Activated naive CD8-positive, alpha-beta T cell treated with anti-CD3 and anti-CD28 coated beads, Interleukin-2, amount 50 U/mL, for 24 hours (primary cell): ENCODE measurements at regions not wholly inside any gene's neighbourhood (a gene's known extent, or its start where the extent isn't known, plus 50 kb on each side); places are given as distances from the start of the nearest gene placed in this dataset.

Experiments
- ATAC-seq: fragments of 150-1000 bp; cut with Tn5 transposase; one replicate; pipeline ENCODE4 v1.10.0; 2021
- DNase-seq: peaks from one replicate; pipeline ENCODE4 v3.0.0; 2021
- H3K27ac Mint-ChIP-seq: one replicate; pipeline ENCODE4 v1.8.0; 2021; ENCODE audit warnings: mild to moderate bottlenecking, mixed read lengths
- H3K27me3 Mint-ChIP-seq: one replicate; pipeline ENCODE4 v1.8.0; 2021; ENCODE audit warnings: mixed read lengths
- H3K36me3 Mint-ChIP-seq: one replicate; pipeline ENCODE4 v1.8.0; 2021; ENCODE audit warnings: low read depth, mixed read lengths
- H3K4me1 Mint-ChIP-seq: one replicate; pipeline ENCODE4 v1.8.0; 2021; ENCODE audit warnings: mixed read lengths
- H3K4me3 Mint-ChIP-seq: one replicate; pipeline ENCODE4 v1.8.0; 2021; ENCODE audit warnings: mild to moderate bottlenecking, moderate library complexity, mixed read lengths
- H3K9me3 Mint-ChIP-seq: one replicate; pipeline ENCODE4 v1.8.0; 2021; ENCODE audit warnings: mixed read lengths

GRCh38 chr3:161851941-161852566 lies 355.4 kb downstream of the OTOL1 start:
- ATAC-seq (no peak), DNase-seq (peak; percentile 39)
- Mint-ChIP-seq H3K36me3 (no peaks in the 10 kb centered on the region), H3K27me3 (no peaks in the 10 kb centered on the region), H3K9me3 (peaks cover 7% of the 10 kb centered on the region), H3K4me1 (no peaks in the 10 kb centered on the region), H3K4me3 (no peak overlapping the region), H3K27ac (no peak overlapping the region)

- ATAC-seq = no peak
- Mint-ChIP-seq H3K27me3 (no peaks in the 10 kb centered on the region), H3K9me3 (peaks cover 7% of the 10 kb centered on the region), H3K27ac (no peak overlapping the region), H3K36me3 (no peaks in the 10 kb centered on the region), H3K4me1 (no peaks in the 10 kb centered on the region), H3K4me3 (no peak overlapping the region)
- no peak for DNase-seq
Observed at GRCh38 chr3:161852744-161853143, 356.1 kb downstream of the OTOL1 start.

GRCh38 chr3:161854232-161854771 lies 357.7 kb downstream of the OTOL1 start:
- Mint-ChIP-seq H3K27ac (no peak overlapping the region), H3K9me3 (peaks cover 7% of the 10 kb centered on the region), H3K36me3 (no peaks in the 10 kb centered on the region), H3K27me3 (no peaks in the 10 kb centered on the region), H3K4me3 (no peak overlapping the region), H3K4me1 (no peaks in the 10 kb centered on the region)
- no peak for ATAC-seq
- DNase-seq = peak; percentile 8

GRCh38 chr3:161859057-161859456 lies 362.4 kb downstream of the OTOL1 start:
- no peaks in the 10 kb centered on the region for H3K27me3 Mint-ChIP-seq
- peaks cover 9% of the 10 kb centered on the region for H3K9me3 Mint-ChIP-seq
- H3K4me1 Mint-ChIP-seq = no peaks in the 10 kb centered on the region
- no peaks in the 10 kb centered on the region for H3K36me3 Mint-ChIP-seq
- no peak for DNase-seq
- no peak overlapping the region for H3K27ac Mint-ChIP-seq
- ATAC-seq = no peak
- H3K4me3 Mint-ChIP-seq = no peak overlapping the region

GRCh38 chr3:161859865-161860450 lies 363.4 kb downstream of the OTOL1 start:
- ATAC-seq = no peak
- Mint-ChIP-seq H3K9me3 (peaks cover 12% of the 10 kb centered on the region), H3K36me3 (no peaks in the 10 kb centered on the region), H3K4me3 (no peak overlapping the region), H3K27me3 (peaks cover 1% of the 10 kb centered on the region), H3K27ac (no peak overlapping the region), H3K4me1 (no peaks in the 10 kb centered on the region)
- DNase-seq = no peak

GRCh38 chr3:161863775-161864174 lies 367.2 kb downstream of the OTOL1 start:
- Mint-ChIP-seq H3K27ac (no peak overlapping the region), H3K36me3 (no peaks in the 10 kb centered on the region), H3K4me1 (no peaks in the 10 kb centered on the region), H3K4me3 (no peak overlapping the region), H3K9me3 (peaks cover 5% of the 10 kb centered on the region), H3K27me3 (peaks cover 2% of the 10 kb centered on the region)
- DNase-seq = no peak
- ATAC-seq = no peak

GRCh38 chr3:161866176-161866575 lies 369.6 kb downstream of the OTOL1 start:
- no peak overlapping the region for H3K4me3 Mint-ChIP-seq
- peaks cover 5% of the 10 kb centered on the region for H3K9me3 Mint-ChIP-seq
- no peaks in the 10 kb centered on the region for H3K4me1 Mint-ChIP-seq

GRCh38 chr3:161875483-161875882 lies 378.9 kb downstream of the OTOL1 start:
- Mint-ChIP-seq H3K27me3 (no peaks in the 10 kb centered on the region), H3K27ac (no peak overlapping the region), H3K36me3 (no peaks in the 10 kb centered on the region), H3K4me1 (no peaks in the 10 kb centered on the region), H3K4me3 (no peak overlapping the region), H3K9me3 (no peaks in the 10 kb centered on the region)
- no peak for DNase-seq
- no peak for ATAC-seq

More at GRCh38 chr3:161866176-161866575, 369.6 kb downstream of the OTOL1 start:
- ATAC-seq = no peak
- no peak for DNase-seq
- Mint-ChIP-seq H3K27ac (no peak overlapping the region), H3K27me3 (peaks cover 2% of the 10 kb centered on the region), H3K36me3 (no peaks in the 10 kb centered on the region)

- Mint-ChIP-seq H3K27me3 (no peaks in the 10 kb centered on the region), H3K4me3 (no peak overlapping the region), H3K4me1 (no peaks in the 10 kb centered on the region), H3K27ac (no peak overlapping the region), H3K9me3 (peaks cover 7% of the 10 kb centered on the region), H3K36me3 (no peaks in the 10 kb centered on the region)
- DNase-seq = no peak
- no peak for ATAC-seq
Observed at GRCh38 chr3:161879470-161879869, 382.9 kb downstream of the OTOL1 start.

GRCh38 chr3:161884830-161885229 lies 388.2 kb downstream of the OTOL1 start:
- DNase-seq (no peak), ATAC-seq (no peak)
- H3K9me3 Mint-ChIP-seq = peaks cover 28% of the 10 kb centered on the region
- no peak overlapping the region for H3K27ac Mint-ChIP-seq
- H3K36me3 Mint-ChIP-seq = no peaks in the 10 kb centered on the region
- H3K4me1 Mint-ChIP-seq = no peaks in the 10 kb centered on the region
- no peak overlapping the region for H3K4me3 Mint-ChIP-seq
- no peaks in the 10 kb centered on the region for H3K27me3 Mint-ChIP-seq

GRCh38 chr3:161890147-161890625 lies 393.6 kb downstream of the OTOL1 start:
- Mint-ChIP-seq H3K27me3 (no peaks in the 10 kb centered on the region), H3K4me1 (no peaks in the 10 kb centered on the region), H3K9me3 (peaks cover 17% of the 10 kb centered on the region), H3K36me3 (no peaks in the 10 kb centered on the region), H3K27ac (no peak overlapping the region), H3K4me3 (no peak overlapping the region)
- no peak for ATAC-seq
- no peak for DNase-seq

GRCh38 chr3:161893972-161894371 lies 397.4 kb downstream of the OTOL1 start:
- Mint-ChIP-seq H3K27ac (no peak overlapping the region), H3K36me3 (no peaks in the 10 kb centered on the region), H3K4me3 (no peak overlapping the region), H3K9me3 (peaks cover 2% of the 10 kb centered on the region), H3K27me3 (no peaks in the 10 kb centered on the region), H3K4me1 (no peaks in the 10 kb centered on the region)
- DNase-seq (no peak), ATAC-seq (no peak)

- no peak overlapping the region for H3K27ac Mint-ChIP-seq
- no peak overlapping the region for H3K4me3 Mint-ChIP-seq
- no peaks in the 10 kb centered on the region for H3K4me1 Mint-ChIP-seq
- ATAC-seq (no peak), DNase-seq (no peak)
- no peaks in the 10 kb centered on the region for H3K9me3 Mint-ChIP-seq
- H3K36me3 Mint-ChIP-seq = no peaks in the 10 kb centered on the region
- no peaks in the 10 kb centered on the region for H3K27me3 Mint-ChIP-seq
Observed at GRCh38 chr3:161894657-161895056, 398.0 kb downstream of the OTOL1 start.

GRCh38 chr3:161905520-161906132 lies 409.0 kb downstream of the OTOL1 start:
- no peak for ATAC-seq

GRCh38 chr3:161913786-161914389 lies 417.3 kb downstream of the OTOL1 start:
- DNase-seq (no peak), ATAC-seq (no peak)
- no peaks in the 10 kb centered on the region for H3K4me1 Mint-ChIP-seq
- no peak overlapping the region for H3K27ac Mint-ChIP-seq
- H3K36me3 Mint-ChIP-seq = no peaks in the 10 kb centered on the region
- H3K9me3 Mint-ChIP-seq = peaks cover 5% of the 10 kb centered on the region
- no peak overlapping the region for H3K4me3 Mint-ChIP-seq
- H3K27me3 Mint-ChIP-seq = no peaks in the 10 kb centered on the region

More at GRCh38 chr3:161905520-161906132, 409.0 kb downstream of the OTOL1 start:
- DNase-seq = no peak
- Mint-ChIP-seq H3K4me3 (no peak overlapping the region), H3K36me3 (no peaks in the 10 kb centered on the region), H3K27me3 (no peaks in the 10 kb centered on the region), H3K4me1 (no peaks in the 10 kb centered on the region), H3K9me3 (no peaks in the 10 kb centered on the region), H3K27ac (no peak overlapping the region)
